AG04450 (cell line): ENCODE measurements at regions not wholly inside any gene's neighbourhood (a gene's known extent, or its start where the extent isn't known, plus 50 kb on each side); places are given as distances from the start of the nearest gene placed in this dataset.

Experiments
- CTCF ChIA-PET: fragments of 300-600, 350-600 bp; formaldehyde crosslinking; extraction: SDS; loops from one replicate; lab custom pipeline; 2022; ENCODE audit warnings: antibody characterized with exemption, inconsistent platforms; lab: Charles Lee
- POLR2A ChIA-PET: fragments of 350-600 bp; formaldehyde crosslinking; extraction: SDS; loops from one replicate; lab custom pipeline; 2021; ENCODE audit warnings: antibody characterized with exemption, inconsistent platforms; lab: Yijun Ruan, JAX
- DNase-seq: peaks from one replicate; pipeline ENCODE4 v3.0.0-alpha.2; 2011; ENCODE audit warnings: low read depth, low spot score
- H3K27ac ChIP-seq: one replicate; pipeline ENCODE4 v1.5.1; 2012; ENCODE audit warnings: low read depth, low read length, control low read depth
- H3K27me3 ChIP-seq: one replicate; pipeline ENCODE4 v1.6.0; 2012; ENCODE audit warnings: low read length; ENCODE audit not compliant: control insufficient read depth, insufficient read depth
- H3K4me3 ChIP-seq: 2 replicates; pipeline ENCODE4 v1.5.1; 2011; ENCODE audit warnings: mild to moderate bottlenecking, low read depth, low read length, control low read depth
- H3K9me3 ChIP-seq: 2 replicates; pipeline ENCODE4 v1.5.1; 2012; ENCODE audit warnings: low read length; ENCODE audit not compliant: control insufficient read depth, insufficient read depth
- TF ChIP-seq, protein P1 (sequence below): IDR thresholded peaks from 2 replicates; pipeline ENCODE4 v1.5.1; 2011; ENCODE audit warnings: low read depth, low read length, control low read depth, inconsistent platforms

DNA sequence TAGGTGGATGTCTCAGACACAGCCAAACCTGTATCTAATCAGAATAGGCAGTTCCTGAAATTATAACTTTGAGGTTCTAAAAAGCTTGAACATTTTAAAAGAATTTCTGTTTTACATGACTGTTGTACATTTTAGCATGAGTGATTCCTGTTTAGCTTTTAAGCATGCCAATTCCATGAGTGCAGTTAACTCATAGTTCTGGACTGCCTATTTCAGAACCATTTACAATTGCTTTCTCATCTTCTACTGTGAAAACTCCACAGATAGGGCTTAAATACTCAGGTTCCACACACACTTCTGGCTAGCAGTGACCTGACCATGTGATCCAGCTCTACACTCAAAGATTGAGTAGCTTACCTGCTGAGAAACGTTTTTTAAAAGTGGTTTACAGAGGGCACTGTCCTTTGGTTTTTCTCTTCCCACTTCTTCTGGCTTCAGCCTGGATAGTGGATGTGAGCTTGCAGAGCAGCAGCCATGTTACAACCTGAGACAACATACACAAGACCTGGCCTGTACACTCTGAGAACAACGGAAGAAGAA is 280.8 kb downstream of the ANKRD50 start:
- Histone ChIP-seq H3K27me3 (no peaks in the 10 kb centered on the region), H3K27ac (no peak overlapping the region), H3K9me3 (no peaks in the 10 kb centered on the region), H3K4me3 (no peak overlapping the region)
- no peak for DNase-seq
- CTCF ChIA-PET, result interaction anchor here (1.3 kb wide), 1 partner anchor 10 kb away, joined by 3 read pairs; no protein-coding TSS in a partner anchor
- POLR2A ChIA-PET, result no interaction called here
- TF ChIP-seq, protein P1, sequence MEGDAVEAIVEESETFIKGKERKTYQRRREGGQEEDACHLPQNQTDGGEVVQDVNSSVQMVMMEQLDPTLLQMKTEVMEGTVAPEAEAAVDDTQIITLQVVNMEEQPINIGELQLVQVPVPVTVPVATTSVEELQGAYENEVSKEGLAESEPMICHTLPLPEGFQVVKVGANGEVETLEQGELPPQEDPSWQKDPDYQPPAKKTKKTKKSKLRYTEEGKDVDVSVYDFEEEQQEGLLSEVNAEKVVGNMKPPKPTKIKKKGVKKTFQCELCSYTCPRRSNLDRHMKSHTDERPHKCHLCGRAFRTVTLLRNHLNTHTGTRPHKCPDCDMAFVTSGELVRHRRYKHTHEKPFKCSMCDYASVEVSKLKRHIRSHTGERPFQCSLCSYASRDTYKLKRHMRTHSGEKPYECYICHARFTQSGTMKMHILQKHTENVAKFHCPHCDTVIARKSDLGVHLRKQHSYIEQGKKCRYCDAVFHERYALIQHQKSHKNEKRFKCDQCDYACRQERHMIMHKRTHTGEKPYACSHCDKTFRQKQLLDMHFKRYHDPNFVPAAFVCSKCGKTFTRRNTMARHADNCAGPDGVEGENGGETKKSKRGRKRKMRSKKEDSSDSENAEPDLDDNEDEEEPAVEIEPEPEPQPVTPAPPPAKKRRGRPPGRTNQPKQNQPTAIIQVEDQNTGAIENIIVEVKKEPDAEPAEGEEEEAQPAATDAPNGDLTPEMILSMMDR, result no peak

- TF ChIP-seq, protein P1, result no peak
- CTCF ChIA-PET, result interaction anchor here (1.3 kb wide), 1 partner anchor 11 kb away, joined by 3 read pairs; no protein-coding TSS in a partner anchor
- POLR2A ChIA-PET, result no interaction called here
- Histone ChIP-seq H3K4me3 (no peak overlapping the region), H3K9me3 (no peaks in the 10 kb centered on the region), H3K27ac (no peak overlapping the region), H3K27me3 (no peaks in the 10 kb centered on the region)
- no peak for DNase-seq
These were observed 280.0 kb downstream of the ANKRD50 start for GRCh38 chr4:124432500-124432899.

DNA sequence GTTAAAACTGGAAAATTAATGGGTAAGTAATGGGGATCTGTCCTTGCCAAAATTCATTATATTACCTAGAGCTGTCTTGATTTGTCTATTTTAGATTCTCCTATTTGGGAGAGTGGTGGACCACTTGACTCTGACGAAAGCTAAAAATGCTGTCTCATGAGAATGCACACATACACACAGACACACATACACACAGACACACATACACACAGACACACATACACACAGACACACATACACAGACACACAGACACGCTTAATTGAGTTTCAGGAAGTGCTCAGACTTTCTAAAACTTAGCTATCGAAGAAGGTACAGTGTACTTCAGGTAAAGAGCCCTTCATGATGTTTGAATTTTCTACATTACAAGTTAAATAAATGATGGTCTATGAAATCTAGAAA is 279.5 kb downstream of the ANKRD50 start:
- POLR2A ChIA-PET, result no interaction called here

DNA sequence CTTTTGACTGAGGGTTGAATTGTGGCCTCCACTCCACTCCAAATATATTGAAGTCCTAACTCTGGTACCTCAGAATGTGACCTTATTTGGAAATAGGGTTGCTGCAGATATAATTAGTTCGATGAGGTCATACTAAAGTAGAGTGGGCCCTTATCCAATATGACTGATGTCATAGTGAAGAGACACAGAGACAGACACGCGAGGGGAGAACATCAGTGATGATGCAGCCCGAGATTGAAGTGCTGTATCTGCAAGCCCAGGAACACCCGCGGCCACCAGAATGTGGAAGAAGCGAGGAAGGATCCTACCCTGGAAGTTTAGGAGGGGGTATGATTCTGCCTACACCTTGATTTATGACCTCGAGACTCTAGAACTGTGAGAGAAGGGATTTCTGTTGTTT is 279.0 kb downstream of the ANKRD50 start:
- CTCF ChIA-PET, result no interaction called here
- no peak for DNase-seq

More for the DNA sequence above, 279.5 kb downstream of the ANKRD50 start:
- CTCF ChIA-PET, result no interaction called here
- TF ChIP-seq, protein P1, result no peak
- Histone ChIP-seq H3K4me3 (no peak overlapping the region), H3K27ac (no peak overlapping the region), H3K27me3 (no peaks in the 10 kb centered on the region), H3K9me3 (no peaks in the 10 kb centered on the region)
- no peak for DNase-seq

GRCh38 chr4:124435274-124435950 is 277.1 kb downstream of the ANKRD50 start:
- Histone ChIP-seq H3K27me3 (no peaks in the 10 kb centered on the region), H3K9me3 (no peaks in the 10 kb centered on the region), H3K4me3 (no peak overlapping the region), H3K27ac (no peak overlapping the region)
- ChIA-PET POLR2A (no interaction called here), CTCF (no interaction called here)
- TF ChIP-seq, protein P1, result no peak
- DNase-seq, result no peak

More for the DNA sequence above, 279.0 kb downstream of the ANKRD50 start:
- H3K27ac ChIP-seq, result no peak overlapping the region
- POLR2A ChIA-PET, result no interaction called here
- no peak overlapping the region for H3K4me3 ChIP-seq
- H3K9me3 ChIP-seq, result no peaks in the 10 kb centered on the region
- TF ChIP-seq, protein P1, result no peak
- no peaks in the 10 kb centered on the region for H3K27me3 ChIP-seq
